ENCODE measurements at regions not wholly inside any gene's neighbourhood (a gene's known extent, or its start where the extent isn't known, plus 50 kb on each side); places are given as distances from the start of the nearest gene placed in this dataset.

GRCh38 chr2:226464380-226464779 lies 335.2 kb downstream of the IRS1 start:
- Histone ChIP-seq H3K9me3 (ENCODE audit: control insufficient read depth in 4 of 4, low read length in 3 of 4) (no peaks in the 10 kb centered on the region), H3K4me1 (ENCODE audit: control insufficient read depth in 4 of 4, insufficient read depth in 4 of 4, low read length in 3 of 4) (no peaks in the 10 kb centered on the region), H3K36me3 (ENCODE audit: control insufficient read depth in 4 of 4, insufficient read depth in 3 of 4, low read depth in 1 of 4, low read length in 3 of 4) (no peaks in the 10 kb centered on the region), H3K27ac (ENCODE audit: low read depth in 1 of 2, low read length in 2 of 2) (no peak overlapping the region), H3K4me3 (ENCODE audit: low read depth in 1 of 3, low read length in 3 of 3) (no peak overlapping the region), H3K9ac (ENCODE audit: low read depth in 1 of 2, low read length in 2 of 2) (no peak overlapping the region), H3K27me3 (ENCODE audit: control insufficient read depth in 4 of 4, insufficient read depth in 4 of 4, low read length in 3 of 4) (no peaks in the 10 kb centered on the region)
- 80% methylated on average over 4 of the region's 4 CpGs for WGBS
- TF ChIP-seq NR2F2 (IDR thresholded peaks at IDR 0.05) (no peak), HNF4A (conservative IDR thresholded peaks at IDR 0.05) (no peak), ATF3 (IDR thresholded peaks at IDR 0.05) (no peak)
- DNase-seq (ENCODE audit: low spot score), result no peak

- Histone ChIP-seq H3K9me3 (ENCODE audit: control insufficient read depth in 4 of 4, low read length in 3 of 4) (no peaks in the 10 kb centered on the region), H3K4me1 (ENCODE audit: control insufficient read depth in 4 of 4, insufficient read depth in 4 of 4, low read length in 3 of 4) (no peaks in the 10 kb centered on the region), H3K9ac (ENCODE audit: low read depth in 1 of 2, low read length in 2 of 2) (no peak overlapping the region), H3K27me3 (ENCODE audit: control insufficient read depth in 4 of 4, insufficient read depth in 4 of 4, low read length in 3 of 4) (no peaks in the 10 kb centered on the region), H3K36me3 (ENCODE audit: control insufficient read depth in 4 of 4, insufficient read depth in 3 of 4, low read depth in 1 of 4, low read length in 3 of 4) (no peaks in the 10 kb centered on the region), H3K4me3 (ENCODE audit: low read depth in 1 of 3, low read length in 3 of 3) (no peak overlapping the region), H3K27ac (ENCODE audit: low read depth in 1 of 2, low read length in 2 of 2) (no peak overlapping the region)
- 92% methylated on average over 2 of the region's 2 CpGs for WGBS
- DNase-seq (ENCODE audit: low spot score), result no peak
- TF ChIP-seq CTCF (IDR thresholded peaks at IDR 0.05; ENCODE audit: low read depth, low read length, missing input control) (no peak), YY1 (IDR thresholded peaks at IDR 0.05) (no peak), SP1 (IDR thresholded peaks at IDR 0.05) (no peak), MAX (IDR thresholded peaks at IDR 0.05) (no peak), JUND (IDR thresholded peaks at IDR 0.05) (no peak), RXRA (IDR thresholded peaks at IDR 0.05) (no peak), FOXA2 (IDR thresholded peaks at IDR 0.05) (no peak), TAF1 (conservative IDR thresholded peaks at IDR 0.05) (no peak), NR2F2 (IDR thresholded peaks at IDR 0.05) (no peak), REST (IDR thresholded peaks at IDR 0.05) (no peak), FOXA1 (IDR thresholded peaks at IDR 0.05) (no peak), HNF4G (IDR thresholded peaks at IDR 0.05) (no peak), HNF4A (conservative IDR thresholded peaks at IDR 0.05) (no peak), ZBTB33 (IDR thresholded peaks at IDR 0.05) (no peak), RAD21 (IDR thresholded peaks at IDR 0.05) (no peak), EGR1 (IDR thresholded peaks at IDR 0.05; ENCODE audit: low read depth in 2 of 2) (no peak)
Measured at GRCh38 chr2:226463154-226463553, 336.5 kb downstream of the IRS1 start.

All from liver (tissue), 8 donors.